ENCODE measurements at regions not wholly inside any gene's neighbourhood (a gene's known extent, or its start where the extent isn't known, plus 50 kb on each side); places are given as distances from the start of the nearest gene placed in this dataset.

- DNase-seq (ENCODE audit: low spot score), result no peak
Observed at GRCh38 chr22:49667236-49667635, 160.4 kb downstream of the BRD1 start.

GRCh38 chr22:49666146-49666809 is 161.4 kb downstream of the BRD1 start:
- no peak for DNase-seq (ENCODE audit: low spot score)

More at GRCh38 chr22:49667236-49667635, 160.4 kb downstream of the BRD1 start:
- TF ChIP-seq, protein P1, sequence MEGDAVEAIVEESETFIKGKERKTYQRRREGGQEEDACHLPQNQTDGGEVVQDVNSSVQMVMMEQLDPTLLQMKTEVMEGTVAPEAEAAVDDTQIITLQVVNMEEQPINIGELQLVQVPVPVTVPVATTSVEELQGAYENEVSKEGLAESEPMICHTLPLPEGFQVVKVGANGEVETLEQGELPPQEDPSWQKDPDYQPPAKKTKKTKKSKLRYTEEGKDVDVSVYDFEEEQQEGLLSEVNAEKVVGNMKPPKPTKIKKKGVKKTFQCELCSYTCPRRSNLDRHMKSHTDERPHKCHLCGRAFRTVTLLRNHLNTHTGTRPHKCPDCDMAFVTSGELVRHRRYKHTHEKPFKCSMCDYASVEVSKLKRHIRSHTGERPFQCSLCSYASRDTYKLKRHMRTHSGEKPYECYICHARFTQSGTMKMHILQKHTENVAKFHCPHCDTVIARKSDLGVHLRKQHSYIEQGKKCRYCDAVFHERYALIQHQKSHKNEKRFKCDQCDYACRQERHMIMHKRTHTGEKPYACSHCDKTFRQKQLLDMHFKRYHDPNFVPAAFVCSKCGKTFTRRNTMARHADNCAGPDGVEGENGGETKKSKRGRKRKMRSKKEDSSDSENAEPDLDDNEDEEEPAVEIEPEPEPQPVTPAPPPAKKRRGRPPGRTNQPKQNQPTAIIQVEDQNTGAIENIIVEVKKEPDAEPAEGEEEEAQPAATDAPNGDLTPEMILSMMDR (IDR thresholded peaks at IDR 0.05; ENCODE audit: extremely low read depth, missing control alignments), result no peak

GRCh38 chr22:49664891-49665290 is 162.8 kb downstream of the BRD1 start:
- TF ChIP-seq, protein P1 (IDR thresholded peaks at IDR 0.05; ENCODE audit: extremely low read depth, missing control alignments), result no peak
- no peak for DNase-seq (ENCODE audit: low spot score)

More at GRCh38 chr22:49666146-49666809, 161.4 kb downstream of the BRD1 start:
- TF ChIP-seq, protein P1 (IDR thresholded peaks at IDR 0.05; ENCODE audit: extremely low read depth, missing control alignments), result no peak

DNA sequence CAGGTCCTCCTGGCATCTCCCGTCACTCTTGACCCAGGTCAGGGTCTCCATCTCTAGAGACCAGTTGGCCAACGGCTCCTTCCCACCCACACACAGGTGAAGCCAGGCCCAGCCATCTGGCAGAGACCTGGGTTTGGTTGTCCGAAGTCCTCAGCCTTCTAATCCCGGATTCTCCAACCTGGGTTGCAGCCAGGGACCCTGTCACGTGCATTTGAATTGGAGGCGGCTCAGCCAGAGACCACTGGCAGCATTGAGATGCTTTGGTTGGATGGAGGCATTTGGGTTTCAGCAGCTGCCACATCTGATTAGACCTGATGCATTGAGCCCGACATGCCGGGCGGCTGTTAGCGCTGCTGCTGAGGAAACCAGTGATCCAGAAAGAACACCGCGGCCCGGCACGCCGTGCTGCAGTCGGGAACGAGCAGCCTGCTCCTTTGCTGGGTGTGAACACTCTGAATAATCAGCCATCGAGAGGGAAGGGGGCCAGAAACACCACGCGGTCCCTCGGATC is 163.2 kb downstream of the BRD1 start:
- no peak for DNase-seq (ENCODE audit: low spot score)
- TF ChIP-seq, protein P1 (IDR thresholded peaks at IDR 0.05; ENCODE audit: extremely low read depth, missing control alignments), result no peak

GRCh38 chr22:49663823-49664222 is 163.8 kb downstream of the BRD1 start:
- DNase-seq (ENCODE audit: low spot score), result no peak
- TF ChIP-seq, protein P1 (IDR thresholded peaks at IDR 0.05; ENCODE audit: extremely low read depth, missing control alignments), result no peak

- TF ChIP-seq, protein P1 (IDR thresholded peaks at IDR 0.05; ENCODE audit: extremely low read depth, missing control alignments), result no peak
- no peak for DNase-seq (ENCODE audit: low spot score)
Observed at GRCh38 chr22:49663311-49663711, 164.4 kb downstream of the BRD1 start.

DNA sequence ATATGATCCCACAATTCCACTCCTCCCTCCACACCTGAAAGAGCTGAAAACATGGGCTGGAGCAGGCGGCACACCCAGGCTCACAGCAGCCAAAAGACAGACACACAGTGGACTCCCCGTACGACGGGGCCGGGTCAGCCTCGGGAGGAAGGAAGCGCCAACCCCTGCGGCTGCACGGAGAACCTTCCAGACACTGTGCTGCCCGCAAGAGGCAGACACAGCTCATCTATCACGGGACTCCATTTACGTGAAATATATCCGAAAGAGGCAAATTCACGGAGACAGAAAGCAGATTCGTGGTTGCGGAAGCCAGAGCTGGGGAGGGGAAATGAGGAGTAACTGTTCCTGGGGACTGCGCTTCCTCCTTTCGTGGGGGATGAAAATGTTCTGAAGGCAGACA is 165.0 kb downstream of the BRD1 start:
- TF ChIP-seq, protein P1 (IDR thresholded peaks at IDR 0.05; ENCODE audit: extremely low read depth, missing control alignments), result no peak
- DNase-seq (ENCODE audit: low spot score), result no peak

All from GM20000 (cell line).